ENCODE measurements at regions not wholly inside any gene's neighbourhood (a gene's known extent, or its start where the extent isn't known, plus 50 kb on each side); places are given as distances from the start of the nearest gene placed in this dataset.

- TF ChIP-seq POLR2A (IDR thresholded peaks at IDR 0.05) (no peak), CTCF (IDR thresholded peaks at IDR 0.05) (no peak)
These were observed 174.2 kb downstream of the ANKRD60 start for GRCh38 chr20:58054082-58054779.
